ENCODE measurements at regions not wholly inside any gene's neighbourhood (a gene's known extent, or its start where the extent isn't known, plus 50 kb on each side); places are given as distances from the start of the nearest gene placed in this dataset.
A peak's percentile ranks its signal among the peaks of the same experiment; 100 is the strongest.
"Not testable (repeated sequence)": the region's sequence is repeated elsewhere in the genome, so short reads cannot be mapped to it uniquely, and the experiment has no call there.

- in situ Hi-C loops (cut with HindIII; ENCODE audit: low pct_unique_long_range_greater_than_20kb, low sequenced_read_pairs); DNase-seq (ENCODE audit: low read depth, low spot score): not testable (repeated sequence)
Observed at GRCh38 chr2:89020566-89020965, 329.1 kb downstream of the RPIA start.

DNA sequence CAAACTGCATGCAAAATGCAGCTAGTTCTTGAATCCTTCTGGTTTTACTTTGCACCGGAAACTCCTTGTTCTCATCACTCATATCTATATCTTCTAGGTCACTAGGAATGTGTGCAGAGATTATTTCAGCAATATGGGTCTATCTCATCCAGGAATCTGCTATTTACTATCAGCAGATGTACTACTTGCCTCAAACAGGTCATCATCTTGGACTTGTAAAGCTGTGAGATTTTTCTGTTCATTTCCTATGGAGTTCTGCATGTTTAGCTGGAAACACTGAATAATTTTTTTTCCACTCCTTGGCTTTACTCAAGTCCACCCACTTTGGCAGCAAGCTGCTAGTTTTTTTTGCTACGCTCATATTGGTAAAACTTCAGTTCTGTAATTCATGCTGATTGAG, 334.8 kb downstream of the RPIA start:
- DNase-seq (ENCODE audit: low read depth, low spot score); in situ Hi-C loops (cut with HindIII; ENCODE audit: low pct_unique_long_range_greater_than_20kb, low sequenced_read_pairs): not testable (repeated sequence)

- DNase-seq (ENCODE audit: low read depth, low spot score); in situ Hi-C loops (cut with HindIII; ENCODE audit: low pct_unique_long_range_greater_than_20kb, low sequenced_read_pairs): not testable (repeated sequence)
Observed at GRCh38 chr2:89027115-89027514, 335.6 kb downstream of the RPIA start.

GRCh38 chr2:89027536-89027935, 336.1 kb downstream of the RPIA start:
- in situ Hi-C loops (cut with HindIII; ENCODE audit: low pct_unique_long_range_greater_than_20kb, low sequenced_read_pairs); DNase-seq (ENCODE audit: low read depth, low spot score): not testable (repeated sequence)

GRCh38 chr2:89029257-89029656, 337.8 kb downstream of the RPIA start:
- in situ Hi-C loops (cut with HindIII; ENCODE audit: low pct_unique_long_range_greater_than_20kb, low sequenced_read_pairs): not testable (repeated sequence)
- DNase-seq (ENCODE audit: low read depth, low spot score): peak; percentile 4

- DNase-seq (ENCODE audit: low read depth, low spot score): peak; percentile 56
- in situ Hi-C loops (cut with HindIII; ENCODE audit: low pct_unique_long_range_greater_than_20kb, low sequenced_read_pairs): not testable (repeated sequence)
Observed at GRCh38 chr2:89048138-89049066, 356.9 kb downstream of the RPIA start.

DNA sequence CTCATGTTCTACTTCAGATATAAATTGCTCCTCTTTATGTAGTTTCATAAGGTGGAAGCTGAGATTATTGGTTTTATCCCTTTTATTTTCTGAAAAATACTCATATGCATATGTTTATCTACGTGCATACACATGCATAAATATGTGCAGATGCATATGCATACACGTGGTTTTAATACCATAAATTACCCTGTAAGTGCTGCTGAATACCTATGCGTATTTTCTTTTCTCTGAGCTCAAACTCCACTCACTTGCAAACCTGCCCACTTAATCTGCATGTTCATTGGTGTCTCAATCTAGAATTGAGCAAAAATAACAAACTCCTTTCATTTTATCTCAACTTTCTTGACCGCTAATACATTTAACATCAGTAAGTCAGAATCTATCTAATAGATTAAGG, 367.1 kb downstream of the RPIA start:
- DNase-seq (ENCODE audit: low read depth, low spot score); in situ Hi-C loops (cut with HindIII; ENCODE audit: low pct_unique_long_range_greater_than_20kb, low sequenced_read_pairs): not testable (repeated sequence)

GRCh38 chr2:89061174-89061573, 369.7 kb downstream of the RPIA start:
- DNase-seq (ENCODE audit: low read depth, low spot score); in situ Hi-C loops (cut with HindIII; ENCODE audit: low pct_unique_long_range_greater_than_20kb, low sequenced_read_pairs): not testable (repeated sequence)

- DNase-seq (ENCODE audit: low read depth, low spot score); in situ Hi-C loops (cut with HindIII; ENCODE audit: low pct_unique_long_range_greater_than_20kb, low sequenced_read_pairs): not testable (repeated sequence)
Observed at GRCh38 chr2:89076771-89077170, 385.3 kb downstream of the RPIA start.

DNA sequence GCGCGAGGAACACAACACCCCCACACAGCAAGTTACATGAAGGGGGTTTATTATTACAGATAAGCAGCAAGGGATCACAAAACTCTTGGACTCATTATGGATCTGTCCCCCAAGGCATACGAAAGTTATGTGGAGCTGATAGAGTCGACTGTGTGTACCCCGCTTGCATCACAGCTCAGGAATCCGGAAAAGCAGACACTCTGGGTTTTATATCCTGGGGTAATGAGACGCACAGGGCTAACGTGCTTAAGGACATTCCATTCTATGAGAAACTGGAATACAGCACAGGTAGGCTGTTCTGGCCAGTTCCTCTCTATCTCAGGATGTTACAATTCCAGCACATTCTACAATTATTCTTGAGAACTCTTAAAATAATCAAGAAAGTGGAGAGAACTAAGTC, 401.4 kb downstream of the RPIA start:
- in situ Hi-C loops (cut with HindIII; ENCODE audit: low pct_unique_long_range_greater_than_20kb, low sequenced_read_pairs); DNase-seq (ENCODE audit: low read depth, low spot score): not testable (repeated sequence)

DNA sequence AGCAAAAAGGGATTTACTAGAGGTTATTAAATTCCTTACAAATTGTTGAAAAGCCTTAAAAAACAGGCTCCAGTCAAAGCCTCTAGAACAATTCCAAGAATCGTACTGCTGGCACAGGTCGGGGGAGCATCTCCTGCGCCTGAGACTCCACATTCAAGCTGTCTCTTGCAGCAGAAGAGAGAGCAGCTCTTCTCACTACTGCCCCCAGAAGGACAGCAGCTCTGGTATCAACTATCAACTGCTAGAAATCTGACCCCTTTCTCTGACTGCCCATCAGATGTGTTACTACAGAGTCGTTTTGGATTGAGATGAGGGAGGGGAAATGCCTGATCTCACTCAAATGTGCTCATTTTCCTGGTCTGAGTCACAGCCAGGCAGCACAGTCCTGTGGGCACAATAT, 403.6 kb downstream of the RPIA start:
- in situ Hi-C loops (cut with HindIII; ENCODE audit: low pct_unique_long_range_greater_than_20kb, low sequenced_read_pairs): not testable (repeated sequence)
- peak; percentile 43 for DNase-seq (ENCODE audit: low read depth, low spot score)

GRCh38 chr2:89102587-89102986, 411.1 kb downstream of the RPIA start:
- DNase-seq (ENCODE audit: low read depth, low spot score); in situ Hi-C loops (cut with HindIII; ENCODE audit: low pct_unique_long_range_greater_than_20kb, low sequenced_read_pairs): not testable (repeated sequence)

DNA sequence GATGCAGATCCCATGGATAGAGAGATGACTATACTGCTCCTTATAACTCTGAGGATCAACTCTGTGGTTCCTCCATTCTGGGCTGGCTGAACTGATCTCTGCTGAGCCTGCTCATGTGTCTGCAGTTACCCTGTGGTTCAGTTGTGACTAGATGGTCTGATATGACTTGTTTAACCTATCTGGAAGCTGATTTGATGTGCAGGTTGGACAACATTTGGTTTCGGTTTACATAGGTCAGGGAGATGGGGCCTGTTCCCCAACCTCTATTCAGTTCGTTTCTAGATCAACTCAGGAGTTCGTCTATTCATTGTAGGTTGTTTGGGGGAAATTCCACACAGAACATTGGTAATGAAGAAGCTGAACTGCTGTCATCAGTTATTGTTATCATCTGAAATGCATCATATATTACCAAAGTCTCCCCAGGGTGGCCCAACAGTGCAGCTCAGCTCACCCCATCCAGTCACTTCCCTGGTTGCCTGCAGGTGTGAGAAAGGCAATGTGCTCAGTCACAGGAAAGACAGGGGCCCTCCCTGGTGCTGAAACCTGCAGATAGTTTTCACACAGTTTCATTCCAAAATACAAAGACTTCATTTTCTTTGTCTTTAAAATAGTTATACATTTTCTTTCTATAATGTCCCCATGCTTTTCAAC, 415.0 kb downstream of the RPIA start:
- in situ Hi-C loops (cut with HindIII; ENCODE audit: low pct_unique_long_range_greater_than_20kb, low sequenced_read_pairs): not testable (repeated sequence)

DNA sequence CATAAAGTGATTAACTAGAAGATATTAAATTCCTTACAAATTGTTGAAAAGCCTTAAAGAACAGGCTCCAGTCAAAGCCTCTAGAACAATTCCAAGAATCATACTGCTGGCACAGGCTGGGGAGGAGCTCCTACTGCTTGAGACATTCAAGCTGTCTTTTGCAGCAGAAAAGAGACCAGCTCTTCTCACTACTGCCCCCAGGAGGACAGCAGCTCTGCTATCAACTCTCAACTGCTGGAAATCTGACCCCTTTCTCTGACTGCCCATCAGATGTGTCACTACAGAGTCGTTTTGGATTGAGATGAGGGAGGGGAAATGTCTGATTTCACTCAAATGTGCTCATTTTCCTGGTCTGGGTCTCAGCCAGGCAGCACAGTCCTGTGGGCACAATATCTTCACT, 421.0 kb downstream of the RPIA start:
- in situ Hi-C loops (cut with HindIII; ENCODE audit: low pct_unique_long_range_greater_than_20kb, low sequenced_read_pairs): not testable (repeated sequence)
- DNase-seq (ENCODE audit: low read depth, low spot score): peak; percentile 61

More for the DNA sequence above, 415.0 kb downstream of the RPIA start:
- not testable (repeated sequence) for DNase-seq (ENCODE audit: low read depth, low spot score)

- in situ Hi-C loops (cut with HindIII; ENCODE audit: low pct_unique_long_range_greater_than_20kb, low sequenced_read_pairs); DNase-seq (ENCODE audit: low read depth, low spot score): not testable (repeated sequence)
Observed at GRCh38 chr2:89113286-89113685, 421.8 kb downstream of the RPIA start.

DNA sequence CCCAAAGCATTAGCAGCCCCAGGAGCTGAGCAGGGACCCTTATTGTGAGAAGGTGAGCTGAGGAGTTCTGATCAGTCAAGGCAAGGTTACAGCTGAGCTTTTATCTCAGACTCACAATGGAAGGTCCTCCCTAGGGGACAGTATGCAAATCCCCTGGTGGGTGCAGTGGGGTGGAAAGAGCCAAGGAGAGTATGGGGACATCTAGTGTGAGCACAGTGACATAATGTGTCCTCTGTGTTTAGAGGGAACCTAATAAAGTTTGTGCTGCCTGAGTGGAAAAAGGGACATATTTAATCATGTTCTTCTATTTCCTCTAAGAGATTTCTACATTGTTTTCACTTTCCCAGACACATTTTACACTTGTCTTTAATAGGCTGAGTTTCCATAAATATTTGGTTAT, 438.0 kb downstream of the RPIA start:
- DNase-seq (ENCODE audit: low read depth, low spot score); in situ Hi-C loops (cut with HindIII; ENCODE audit: low pct_unique_long_range_greater_than_20kb, low sequenced_read_pairs): not testable (repeated sequence)

DNA sequence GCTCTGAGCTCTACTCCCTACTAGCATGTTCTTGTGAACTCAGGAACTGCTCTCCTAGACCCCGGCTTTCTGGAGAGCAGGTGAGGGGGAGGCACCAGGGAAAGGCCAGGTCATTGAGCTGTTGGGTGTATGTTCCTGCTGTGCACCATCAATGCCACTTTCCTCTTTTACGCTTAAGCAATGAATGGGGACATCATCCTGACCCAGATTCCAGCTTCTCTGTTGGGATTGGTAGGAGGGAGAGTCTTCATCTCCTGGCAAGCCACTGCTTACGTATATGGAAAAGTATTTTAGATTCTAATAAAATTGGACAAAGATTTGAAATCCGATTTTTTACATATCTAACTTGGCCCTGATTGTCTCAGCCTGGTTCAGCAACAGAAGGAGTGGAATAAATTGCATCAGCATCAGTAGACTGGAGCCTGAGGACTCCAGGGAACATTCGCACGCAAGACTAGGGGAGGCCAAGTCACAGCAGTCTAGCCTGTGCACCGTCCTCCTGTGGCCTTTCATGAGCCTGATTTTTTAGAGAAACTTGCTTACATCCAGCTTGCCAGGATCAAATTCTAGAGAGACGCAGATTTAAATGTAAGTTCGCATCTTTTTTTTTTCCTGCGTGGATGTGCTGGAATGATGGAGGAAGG, 439.3 kb downstream of the RPIA start:
- DNase-seq (ENCODE audit: low read depth, low spot score); in situ Hi-C loops (cut with HindIII; ENCODE audit: low pct_unique_long_range_greater_than_20kb, low sequenced_read_pairs): not testable (repeated sequence)

DNA sequence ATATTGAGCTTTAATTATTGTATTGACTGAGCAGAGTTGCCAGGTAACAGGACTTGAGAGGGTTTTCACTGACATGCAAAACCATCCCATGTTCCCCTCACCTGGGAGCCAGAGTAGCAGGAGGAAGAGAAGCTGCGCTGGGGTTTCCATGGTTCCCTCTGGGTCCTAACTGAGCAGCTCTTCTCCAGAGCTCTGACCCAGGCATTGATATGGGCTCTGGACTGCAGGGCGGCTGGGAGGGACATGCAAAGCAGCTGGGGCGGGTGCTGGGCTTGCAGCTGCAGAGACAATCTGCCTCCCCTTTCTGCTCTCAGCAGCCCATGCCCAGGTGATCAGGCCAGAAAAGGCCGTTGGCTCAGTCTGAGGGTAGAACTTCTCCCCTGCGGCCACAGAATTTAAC, 451.5 kb downstream of the RPIA start:
- DNase-seq (ENCODE audit: low read depth, low spot score); in situ Hi-C loops (cut with HindIII; ENCODE audit: low pct_unique_long_range_greater_than_20kb, low sequenced_read_pairs): not testable (repeated sequence)

All from SK-MEL-5 (cell line).